ENCODE measurements at regions not wholly inside any gene's neighbourhood (a gene's known extent, or its start where the extent isn't known, plus 50 kb on each side); places are given as distances from the start of the nearest gene placed in this dataset.
"Not testable (repeated sequence)": the region's sequence is repeated elsewhere in the genome, so short reads cannot be mapped to it uniquely, and the experiment has no call there.

DNA sequence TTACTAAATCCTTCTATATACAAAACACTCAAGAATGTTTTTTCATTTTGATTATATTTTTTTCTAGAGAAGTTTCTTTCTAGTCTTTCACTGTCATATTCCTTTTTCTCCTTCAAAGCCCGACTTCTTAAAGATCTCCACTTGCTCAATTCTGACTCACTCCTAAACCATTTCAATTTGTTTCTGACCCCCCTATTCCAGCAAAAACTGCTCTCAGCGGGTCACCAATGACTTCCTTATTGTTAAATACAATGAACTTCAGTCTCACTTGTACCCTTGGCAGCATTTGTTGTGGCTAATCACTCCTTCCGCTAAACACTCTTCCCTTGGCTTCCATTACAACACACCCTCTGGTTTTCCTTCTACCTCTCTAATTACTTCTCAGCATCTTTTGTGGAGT lies 111.1 kb upstream of the RBBP8 start:
- no peak overlapping the region for H3K4me3 Mint-ChIP-seq
- no peaks in the 10 kb centered on the region for H3K36me3 Mint-ChIP-seq
- no peak overlapping the region for H3K27ac Mint-ChIP-seq
- H3K4me1 Mint-ChIP-seq = no peaks in the 10 kb centered on the region
- no peaks in the 10 kb centered on the region for H3K9me3 Mint-ChIP-seq
- no peak for DNase-seq
- H3K27me3 Mint-ChIP-seq (ENCODE audit: low read depth in 3 of 3) = peaks cover 0 to 6% (median 3%) of the 10 kb centered on the region in 3 donors

DNA sequence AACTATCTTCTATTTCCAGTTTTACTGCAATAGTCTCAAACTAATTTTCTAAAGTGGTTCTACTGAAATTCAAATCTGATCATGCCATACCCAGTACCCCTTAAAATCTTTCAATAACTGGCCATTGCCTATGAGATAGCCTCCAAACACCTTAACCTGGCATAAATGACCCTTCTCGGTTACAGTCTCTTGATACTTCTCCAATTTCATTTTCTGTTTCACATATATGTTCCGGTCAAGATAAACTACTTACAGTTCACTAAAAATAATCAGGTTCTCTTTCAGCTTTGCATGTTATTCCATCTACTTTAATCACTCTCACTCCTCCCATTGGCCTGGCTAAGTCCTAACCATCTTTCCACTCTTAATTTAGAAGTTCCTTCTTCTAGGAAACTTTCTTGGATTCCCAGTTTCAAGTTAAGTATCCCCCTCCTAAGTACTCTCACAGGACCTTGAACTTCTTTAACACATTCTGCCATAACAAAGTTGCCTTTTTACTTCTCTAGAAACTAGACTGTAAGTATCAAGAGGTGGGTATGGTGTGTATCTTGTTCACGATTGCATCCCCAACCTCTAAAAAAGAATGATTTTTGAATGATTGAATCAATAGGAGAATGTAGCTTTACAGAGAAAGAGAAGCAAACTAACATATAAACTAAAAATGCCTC lies 110.2 kb upstream of the RBBP8 start:
- no peak overlapping the region for H3K4me3 Mint-ChIP-seq
- H3K4me1 Mint-ChIP-seq = no peaks in the 10 kb centered on the region
- H3K9me3 Mint-ChIP-seq = no peaks in the 10 kb centered on the region
- H3K27me3 Mint-ChIP-seq (ENCODE audit: low read depth in 3 of 3) = peaks cover 0 to 7% (median 6%) of the 10 kb centered on the region in 3 donors
- no peak for DNase-seq
- no peak overlapping the region for H3K27ac Mint-ChIP-seq
- no peaks in the 10 kb centered on the region for H3K36me3 Mint-ChIP-seq

DNA sequence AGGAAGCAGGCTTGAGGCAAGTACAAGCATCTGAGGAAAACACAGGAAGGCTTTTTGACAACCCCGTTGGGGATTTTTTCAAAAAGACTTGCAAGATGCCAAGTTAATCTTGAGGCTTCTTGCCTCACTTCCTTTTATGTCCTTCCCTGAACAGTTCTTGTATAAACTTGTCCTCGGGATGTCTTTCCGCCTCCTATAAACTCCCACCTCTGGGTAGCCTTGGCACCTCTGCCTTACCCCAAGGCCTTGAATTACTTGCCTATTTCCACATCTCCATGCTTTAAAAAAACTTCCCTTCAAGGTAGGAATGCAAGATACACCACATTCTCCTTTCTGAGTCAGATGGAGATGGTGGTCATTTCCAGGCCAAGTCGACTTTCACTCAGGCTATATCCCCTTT lies 106.4 kb upstream of the RBBP8 start:
- peaks cover 0 to under 1% (median 0%) of the 10 kb centered on the region in 6 donors for H3K9me3 Mint-ChIP-seq
- H3K27ac Mint-ChIP-seq = no peak overlapping the region
- peaks cover 3 to 10% (median 9%) of the 10 kb centered on the region in 3 donors for H3K27me3 Mint-ChIP-seq (ENCODE audit: low read depth in 3 of 3)
- H3K4me1 Mint-ChIP-seq = no peaks in the 10 kb centered on the region
- H3K4me3 Mint-ChIP-seq = no peak overlapping the region
- no peaks in the 10 kb centered on the region for H3K36me3 Mint-ChIP-seq
- no peak for DNase-seq

DNA sequence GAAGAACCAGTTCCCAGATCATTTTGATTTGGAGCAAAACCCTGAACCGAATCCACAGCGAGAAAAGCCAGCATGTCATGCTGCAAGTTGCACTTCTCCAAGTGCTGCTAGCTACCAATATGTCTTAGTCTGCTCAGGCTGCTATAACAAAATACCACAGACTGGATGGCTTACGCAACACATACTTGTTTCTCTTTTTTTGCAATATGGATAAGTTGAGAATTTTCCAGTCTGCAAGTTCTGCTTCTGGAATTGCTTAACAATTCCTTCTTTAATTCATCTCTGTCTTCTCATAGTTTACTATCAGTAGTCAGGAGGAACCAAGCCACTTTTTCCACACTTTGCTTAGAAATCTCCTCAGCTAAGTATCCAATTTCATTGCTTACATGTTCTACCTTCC lies 105.9 kb upstream of the RBBP8 start:
- H3K4me1 Mint-ChIP-seq = no peaks in the 10 kb centered on the region

DNA sequence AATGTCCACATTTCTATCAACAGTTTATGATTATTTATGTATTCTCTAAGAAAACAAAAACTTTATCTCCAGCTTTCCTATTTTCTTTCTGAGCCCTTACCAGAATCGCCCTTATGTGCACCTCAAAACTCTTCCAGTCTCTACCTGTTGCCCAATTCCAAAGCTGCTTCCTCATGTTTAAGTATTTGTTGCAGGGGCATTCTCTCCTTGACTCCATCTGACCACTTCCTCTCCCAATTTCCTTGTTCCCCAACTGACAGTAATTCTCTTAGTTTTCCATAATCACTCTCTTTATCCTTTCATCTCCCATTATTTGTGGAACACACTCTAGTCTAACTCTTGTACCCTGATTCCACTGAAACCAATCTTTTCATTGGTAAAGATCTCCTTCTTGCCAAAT lies 105.4 kb upstream of the RBBP8 start:
- Mint-ChIP-seq H3K27me3 (ENCODE audit: low read depth in 3 of 3) (peaks cover 3 to 15% (median 9%) of the 10 kb centered on the region in 3 donors), H3K9me3 (peaks cover 0 to 3% (median 0%) of the 10 kb centered on the region in 6 donors), H3K4me3 (no peak overlapping the region), H3K4me1 (no peaks in the 10 kb centered on the region), H3K36me3 (no peaks in the 10 kb centered on the region), H3K27ac (no peak overlapping the region)
- DNase-seq = no peak

More for the DNA sequence above, 105.9 kb upstream of the RBBP8 start:
- H3K4me3 Mint-ChIP-seq = no peak overlapping the region
- no peaks in the 10 kb centered on the region for H3K36me3 Mint-ChIP-seq
- no peak for DNase-seq
- peaks cover 0 to 3% (median 0%) of the 10 kb centered on the region in 6 donors for H3K9me3 Mint-ChIP-seq
- no peak overlapping the region for H3K27ac Mint-ChIP-seq
- H3K27me3 Mint-ChIP-seq (ENCODE audit: low read depth in 3 of 3) = peaks cover 3 to 10% (median 9%) of the 10 kb centered on the region in 3 donors

DNA sequence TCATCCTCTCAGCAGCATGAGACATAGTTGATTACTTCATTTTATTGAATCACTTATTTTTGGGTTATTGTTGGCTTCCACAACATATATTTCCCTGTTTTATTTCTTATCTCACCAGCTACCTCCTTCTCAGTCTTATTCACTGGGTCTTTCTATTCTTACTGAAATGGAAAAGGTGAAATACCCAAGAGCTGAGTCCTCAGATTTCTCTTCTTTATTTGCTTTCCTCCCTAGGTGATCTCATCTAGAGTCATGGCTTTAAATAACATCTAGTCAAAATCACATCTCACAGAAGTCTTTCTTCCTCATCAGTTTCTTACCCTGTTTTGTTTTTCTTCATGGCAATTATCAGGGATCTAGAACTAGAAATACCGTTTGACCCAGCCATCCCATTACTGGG lies 105.0 kb upstream of the RBBP8 start:
- Mint-ChIP-seq H3K36me3 (no peaks in the 10 kb centered on the region), H3K4me1 (no peaks in the 10 kb centered on the region), H3K9me3 (peaks cover 0 to 3% (median 0%) of the 10 kb centered on the region in 6 donors), H3K27me3 (ENCODE audit: low read depth in 3 of 3) (peaks cover 3 to 15% (median 9%) of the 10 kb centered on the region in 3 donors), H3K27ac (no peak overlapping the region), H3K4me3 (no peak overlapping the region)
- DNase-seq = no peak

DNA sequence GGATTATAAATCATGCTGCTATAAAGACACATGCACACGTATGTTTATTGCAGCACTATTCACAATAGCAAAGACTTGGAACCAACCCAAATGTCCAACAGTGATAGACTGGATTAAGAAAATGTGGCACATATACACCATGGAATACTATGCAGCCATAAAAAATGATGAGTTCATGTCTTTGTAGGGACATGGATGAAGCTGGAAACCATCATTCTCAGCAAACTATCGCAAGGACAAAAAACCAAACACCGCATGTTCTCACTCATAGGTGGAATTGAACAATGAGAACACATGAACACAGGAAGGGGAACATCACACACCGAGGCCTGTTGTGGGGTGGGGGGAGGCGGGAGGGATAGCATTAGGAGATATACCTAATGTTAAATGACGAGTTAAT lies 104.5 kb upstream of the RBBP8 start:
- H3K9me3 Mint-ChIP-seq, H3K4me3 Mint-ChIP-seq: not testable (repeated sequence)
- peaks cover 3 to 15% (median 9%) of the 10 kb centered on the region in 3 donors for H3K27me3 Mint-ChIP-seq (ENCODE audit: low read depth in 3 of 3)

DNA sequence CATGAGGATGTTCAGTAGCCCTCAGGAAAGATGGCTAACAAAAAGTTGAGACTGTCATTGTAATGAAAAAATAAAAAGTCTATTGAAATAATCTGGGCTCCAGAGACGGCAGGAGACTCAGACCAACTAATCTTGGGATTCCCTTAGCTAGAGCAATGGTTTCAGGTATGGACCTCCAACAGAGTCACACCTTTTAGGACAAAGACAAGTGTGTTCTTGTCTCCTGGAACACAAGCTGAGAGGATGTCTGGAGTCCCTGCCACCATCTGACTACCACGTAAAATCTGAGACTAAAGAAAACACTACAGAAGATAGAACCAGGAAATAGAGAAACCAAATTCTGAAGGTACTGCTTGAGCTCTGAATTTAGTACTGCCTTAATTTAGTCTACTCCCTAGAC lies 103.3 kb upstream of the RBBP8 start:
- H3K27me3 Mint-ChIP-seq (ENCODE audit: low read depth in 3 of 3) = peaks cover 3 to 19% (median 7%) of the 10 kb centered on the region in 3 donors
- no peak for DNase-seq
- H3K4me3 Mint-ChIP-seq = no peak overlapping the region
- H3K36me3 Mint-ChIP-seq = no peaks in the 10 kb centered on the region
- no peak overlapping the region for H3K27ac Mint-ChIP-seq
- no peaks in the 10 kb centered on the region for H3K4me1 Mint-ChIP-seq
- peaks cover 0 to 3% (median 0%) of the 10 kb centered on the region in 6 donors for H3K9me3 Mint-ChIP-seq

More for the DNA sequence above, 104.5 kb upstream of the RBBP8 start:
- not testable (repeated sequence) for H3K27ac Mint-ChIP-seq, DNase-seq, H3K36me3 Mint-ChIP-seq, H3K4me1 Mint-ChIP-seq

DNA sequence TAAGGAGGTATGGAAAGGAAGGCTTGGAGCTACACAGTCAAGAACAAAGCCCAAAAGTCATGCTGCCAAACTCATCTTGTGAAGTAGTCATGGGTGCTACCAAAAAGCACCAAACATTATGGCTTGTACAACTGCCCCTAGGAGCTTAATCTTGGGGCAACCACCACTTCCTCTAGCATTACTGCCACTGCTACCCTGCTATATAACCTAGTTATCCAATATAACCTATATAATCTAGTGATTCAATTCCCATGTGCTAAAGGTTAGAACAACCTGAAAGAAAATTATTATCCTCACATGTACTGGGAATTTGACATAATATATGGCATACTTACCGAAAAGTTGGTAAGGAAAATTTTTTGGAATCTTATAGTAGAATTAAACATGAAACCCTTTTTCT lies 102.6 kb upstream of the RBBP8 start:
- Mint-ChIP-seq H3K27ac (no peak overlapping the region), H3K36me3 (no peaks in the 10 kb centered on the region), H3K4me1 (no peaks in the 10 kb centered on the region), H3K27me3 (ENCODE audit: low read depth in 3 of 3) (peaks cover 3 to 22% (median 5%) of the 10 kb centered on the region in 3 donors), H3K4me3 (no peak overlapping the region), H3K9me3 (peaks cover 0 to 3% (median 0%) of the 10 kb centered on the region in 6 donors)
- DNase-seq = no peak

DNA sequence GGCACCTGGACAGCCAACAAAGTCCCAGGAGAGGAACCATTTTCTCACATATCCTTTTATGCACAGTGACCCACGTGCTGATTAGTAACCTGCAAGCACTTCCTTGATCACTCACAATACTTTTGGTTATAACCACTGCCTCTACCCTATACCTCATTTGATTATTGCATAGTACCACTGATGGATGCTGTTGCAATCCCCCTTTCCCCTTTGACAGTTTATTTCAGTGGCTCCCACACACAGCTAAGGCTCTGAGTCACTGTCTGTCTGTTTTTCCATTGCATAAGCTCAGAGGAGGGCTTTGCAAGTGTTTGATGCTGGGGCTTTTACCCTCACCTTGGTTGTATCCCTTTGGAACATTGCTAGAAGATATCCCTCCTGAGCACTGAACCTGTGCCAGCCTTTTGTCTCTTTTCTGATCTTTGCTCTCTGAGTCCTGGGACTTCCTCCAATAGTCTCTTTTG lies 101.7 kb upstream of the RBBP8 start:
- Mint-ChIP-seq H3K4me1 (no peaks in the 10 kb centered on the region), H3K36me3 (no peaks in the 10 kb centered on the region), H3K27me3 (ENCODE audit: low read depth in 3 of 3) (peaks cover 3 to 24% (median 4%) of the 10 kb centered on the region in 3 donors), H3K27ac (no peak overlapping the region), H3K4me3 (no peak overlapping the region), H3K9me3 (peaks cover 0 to 3% (median 0%) of the 10 kb centered on the region in 6 donors)
- DNase-seq = no peak

DNA sequence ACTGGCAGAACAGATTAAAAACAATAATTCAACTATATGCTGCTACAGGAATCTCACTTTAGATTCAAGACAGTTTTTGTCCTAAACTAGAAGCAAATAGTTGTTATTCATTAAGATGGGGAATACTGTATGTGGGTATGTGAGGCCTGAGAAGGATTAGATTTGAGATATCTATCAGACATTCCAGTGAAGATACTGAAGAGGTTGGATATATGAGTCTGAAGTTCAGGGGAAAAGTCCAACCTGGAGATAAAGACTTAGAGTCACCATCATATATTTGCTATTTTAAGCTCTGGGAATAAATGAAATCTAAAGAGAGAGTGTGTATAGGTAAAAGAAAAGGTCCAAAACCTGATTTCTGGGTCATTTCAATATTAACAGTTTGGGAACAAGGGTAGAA lies 96.2 kb upstream of the RBBP8 start:
- peaks cover 0 to 17% (median 0%) of the 10 kb centered on the region in 3 donors for H3K27me3 Mint-ChIP-seq (ENCODE audit: low read depth in 3 of 3)
- H3K36me3 Mint-ChIP-seq = no peaks in the 10 kb centered on the region
- H3K9me3 Mint-ChIP-seq = no peaks in the 10 kb centered on the region
- H3K4me1 Mint-ChIP-seq = no peaks in the 10 kb centered on the region
- DNase-seq = no peak
- no peak overlapping the region for H3K27ac Mint-ChIP-seq
- no peak overlapping the region for H3K4me3 Mint-ChIP-seq

DNA sequence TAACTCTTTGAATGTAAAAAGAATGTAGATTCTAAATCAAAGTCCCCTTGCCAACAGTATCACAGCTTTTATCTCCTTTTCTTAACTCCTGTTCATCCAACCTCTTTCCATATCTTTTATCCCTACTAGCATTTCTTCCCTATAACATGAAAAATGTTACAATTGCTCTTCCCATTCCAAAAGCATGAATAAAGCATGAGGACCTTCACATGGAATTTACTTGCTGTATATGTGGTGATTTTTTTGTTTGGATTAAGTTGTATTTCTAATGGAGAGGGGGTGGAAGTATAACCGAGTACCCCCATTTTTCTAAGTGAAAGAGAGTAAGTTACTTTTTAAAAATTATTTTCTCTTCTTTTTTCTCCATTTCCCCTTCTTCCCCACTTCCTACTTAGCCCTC lies 94.9 kb upstream of the RBBP8 start:
- Mint-ChIP-seq H3K4me1 (no peaks in the 10 kb centered on the region), H3K36me3 (no peaks in the 10 kb centered on the region), H3K9me3 (no peaks in the 10 kb centered on the region)

DNA sequence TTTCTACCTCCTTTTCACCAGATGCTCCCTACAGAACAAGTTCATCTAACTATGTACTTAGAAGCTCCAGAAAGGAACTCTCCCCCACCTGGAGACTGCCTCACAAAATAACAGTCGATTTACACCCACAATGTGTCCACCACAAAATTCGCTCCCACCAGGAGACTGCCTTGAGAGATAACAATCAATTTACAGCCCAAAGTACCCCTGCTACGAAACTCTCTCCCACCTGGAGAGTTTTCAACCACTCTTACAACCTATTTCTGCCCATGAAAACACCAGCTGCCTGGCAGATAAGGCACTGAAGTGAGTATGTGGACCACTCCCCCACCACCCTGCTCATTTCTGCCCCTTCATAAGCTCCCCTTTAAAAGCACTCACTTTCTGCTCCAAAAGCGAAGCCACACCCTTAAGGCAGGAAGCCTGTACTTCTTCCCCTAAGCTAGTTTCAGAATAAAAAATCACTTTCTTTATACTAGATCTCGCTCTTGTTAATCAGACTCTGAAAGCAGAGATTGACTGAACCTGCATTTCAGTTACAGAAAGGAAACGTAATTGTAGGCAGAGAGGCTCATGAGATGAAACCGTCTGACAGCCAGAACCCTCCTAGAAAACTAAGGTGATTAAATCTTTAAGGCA lies 94.4 kb upstream of the RBBP8 start:
- Mint-ChIP-seq H3K9me3 (no peaks in the 10 kb centered on the region), H3K4me3 (no peak overlapping the region), H3K27ac (no peak overlapping the region), H3K27me3 (ENCODE audit: low read depth in 3 of 3) (peaks cover 0 to 12% (median 0%) of the 10 kb centered on the region in 3 donors), H3K4me1 (no peaks in the 10 kb centered on the region), H3K36me3 (no peaks in the 10 kb centered on the region)
- DNase-seq = no peak

More for the DNA sequence above, 94.9 kb upstream of the RBBP8 start:
- Mint-ChIP-seq H3K4me3 (no peak overlapping the region), H3K27me3 (ENCODE audit: low read depth in 3 of 3) (peaks cover 0 to 12% (median 0%) of the 10 kb centered on the region in 3 donors), H3K27ac (no peak overlapping the region)
- DNase-seq = no peak

DNA sequence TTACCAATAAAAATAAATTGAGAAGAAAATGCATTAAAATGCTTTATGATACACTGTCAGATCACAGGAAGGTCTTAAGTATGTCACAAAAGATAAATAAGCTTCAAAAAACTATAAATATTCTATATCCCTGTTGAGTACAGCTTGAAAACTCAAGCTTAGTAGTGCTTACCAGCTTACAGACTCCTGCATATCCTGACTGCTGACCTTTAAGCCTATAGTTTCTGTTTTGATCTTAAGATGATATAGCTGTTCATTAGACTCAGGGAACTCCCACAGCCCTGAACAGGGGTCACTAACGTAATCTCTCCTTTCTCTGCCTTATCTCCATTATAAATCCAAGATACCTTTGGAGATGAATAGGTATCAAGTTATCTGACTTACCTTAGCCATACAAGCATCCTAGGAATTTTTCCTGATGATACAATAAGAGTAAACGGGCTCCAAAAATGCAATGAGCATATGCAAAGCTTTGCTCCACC lies 93.7 kb upstream of the RBBP8 start:
- DNase-seq = no peak
- Mint-ChIP-seq H3K9me3 (no peaks in the 10 kb centered on the region), H3K4me3 (no peak overlapping the region), H3K27ac (no peak overlapping the region), H3K27me3 (ENCODE audit: low read depth in 3 of 3) (peaks cover 0 to 8% (median 0%) of the 10 kb centered on the region in 3 donors), H3K36me3 (no peaks in the 10 kb centered on the region), H3K4me1 (no peaks in the 10 kb centered on the region)
